ENCODE measurements at regions not wholly inside any gene's neighbourhood (a gene's known extent, or its start where the extent isn't known, plus 50 kb on each side); places are given as distances from the start of the nearest gene placed in this dataset.

DNA sequence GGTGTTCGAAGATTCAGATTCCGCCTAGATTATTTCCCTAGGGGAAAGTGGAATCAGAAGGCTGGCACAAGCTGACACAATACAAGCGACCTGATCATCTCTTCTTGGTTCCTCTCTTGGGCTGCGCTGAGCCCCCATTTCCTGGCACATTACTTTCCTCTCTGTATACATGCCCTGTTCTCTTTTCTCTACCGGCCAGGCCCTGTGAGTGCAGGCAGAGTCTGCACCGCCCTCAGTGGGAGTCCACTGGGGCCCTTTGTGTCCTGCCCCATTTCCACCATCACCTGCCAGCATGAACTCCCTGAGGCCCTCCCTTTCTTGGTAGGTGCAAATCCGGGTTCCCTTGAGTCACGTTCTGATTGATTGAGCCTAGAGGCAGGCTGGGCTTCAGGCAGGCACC, 287.9 kb downstream of the MSX2 start:
- FAIRE-seq (no peak), DNase-seq (ENCODE audit: extremely low spot score, insufficient read length, low read depth) (no peak)

GRCh38 chr5:175003531-175003930, 279.1 kb downstream of the MSX2 start:
- DNase-seq (ENCODE audit: extremely low spot score, insufficient read length, low read depth) (no peak), FAIRE-seq (no peak)

DNA sequence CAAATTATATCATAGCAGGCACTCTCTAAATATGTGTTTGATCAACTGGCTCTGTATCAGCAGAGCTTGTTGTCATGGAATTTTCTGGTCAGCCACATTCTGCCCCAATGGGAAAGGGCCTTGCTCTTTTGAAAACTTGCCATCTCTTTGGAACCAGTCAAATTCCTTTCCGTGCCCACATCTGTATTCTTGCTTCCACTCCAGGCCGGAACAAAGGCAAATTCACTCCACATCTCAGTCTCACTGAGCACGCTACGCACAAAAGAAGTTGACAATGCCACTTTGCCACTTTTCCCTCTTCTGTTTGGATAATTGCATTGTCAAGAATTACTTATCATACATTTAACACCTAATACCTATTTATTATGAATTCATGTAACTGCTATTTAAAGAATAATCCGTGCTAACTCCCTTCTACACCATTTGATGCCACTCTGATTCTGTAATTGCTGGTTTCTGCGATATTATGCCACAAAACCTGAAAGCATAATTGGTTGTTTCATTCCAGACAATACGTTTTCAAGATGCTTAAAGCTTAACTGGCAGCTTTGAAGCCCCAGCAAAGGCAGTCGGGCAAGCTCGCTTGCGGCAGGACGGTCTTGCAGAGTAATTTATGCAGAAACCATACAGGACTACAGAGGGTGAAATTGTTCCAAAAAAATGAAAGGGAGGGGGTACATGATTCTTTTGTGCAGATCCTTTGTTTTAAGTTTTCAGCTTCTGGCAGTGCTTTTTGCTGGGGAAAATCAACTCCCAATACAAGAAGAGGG, 277.7 kb downstream of the MSX2 start:
- no peak for FAIRE-seq

DNA sequence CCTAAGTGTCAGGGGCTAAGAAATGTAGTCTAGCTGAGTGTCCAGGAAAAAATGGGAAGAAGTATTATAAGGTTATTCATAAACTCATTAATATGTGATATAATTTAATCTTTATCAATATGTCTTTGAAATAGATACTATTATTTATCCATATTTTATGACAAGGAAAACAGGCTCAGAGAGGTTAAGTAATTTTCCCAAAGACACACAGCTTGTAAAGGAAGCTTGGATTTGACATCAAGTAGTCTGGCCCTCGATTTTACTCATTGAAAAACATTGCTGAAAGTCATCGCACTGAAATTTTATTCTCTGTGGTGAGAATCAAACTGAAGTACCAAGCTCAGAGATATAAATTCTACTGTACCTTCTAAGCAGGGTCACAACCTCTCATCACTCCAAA, 276.9 kb downstream of the MSX2 start:
- no peak for DNase-seq (ENCODE audit: extremely low spot score, insufficient read length, low read depth)
- FAIRE-seq = no peak

More for the DNA sequence above, 277.7 kb downstream of the MSX2 start:
- no peak for DNase-seq (ENCODE audit: extremely low spot score, insufficient read length, low read depth)

DNA sequence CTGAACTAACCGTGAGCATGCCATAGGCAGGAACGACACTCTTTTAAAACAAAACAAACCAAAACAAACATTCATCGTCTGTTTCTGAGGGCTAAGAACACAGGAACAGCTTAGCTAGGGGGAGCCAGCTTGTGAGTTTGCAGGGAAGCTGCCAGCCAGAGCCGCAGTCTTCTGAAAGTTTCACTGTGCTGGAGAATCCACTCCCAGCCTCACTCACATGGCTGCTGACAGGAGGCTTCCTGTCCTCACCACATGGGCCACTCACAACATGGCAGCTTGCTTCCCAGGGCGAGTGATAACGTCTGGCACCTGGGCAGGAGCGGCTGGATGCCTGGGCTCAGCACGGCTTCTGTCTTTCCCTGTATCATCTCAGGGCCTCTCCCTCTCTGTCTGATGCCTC, 275.2 kb downstream of the MSX2 start:
- DNase-seq (ENCODE audit: extremely low spot score, insufficient read length, low read depth) (no peak), FAIRE-seq (no peak)

DNA sequence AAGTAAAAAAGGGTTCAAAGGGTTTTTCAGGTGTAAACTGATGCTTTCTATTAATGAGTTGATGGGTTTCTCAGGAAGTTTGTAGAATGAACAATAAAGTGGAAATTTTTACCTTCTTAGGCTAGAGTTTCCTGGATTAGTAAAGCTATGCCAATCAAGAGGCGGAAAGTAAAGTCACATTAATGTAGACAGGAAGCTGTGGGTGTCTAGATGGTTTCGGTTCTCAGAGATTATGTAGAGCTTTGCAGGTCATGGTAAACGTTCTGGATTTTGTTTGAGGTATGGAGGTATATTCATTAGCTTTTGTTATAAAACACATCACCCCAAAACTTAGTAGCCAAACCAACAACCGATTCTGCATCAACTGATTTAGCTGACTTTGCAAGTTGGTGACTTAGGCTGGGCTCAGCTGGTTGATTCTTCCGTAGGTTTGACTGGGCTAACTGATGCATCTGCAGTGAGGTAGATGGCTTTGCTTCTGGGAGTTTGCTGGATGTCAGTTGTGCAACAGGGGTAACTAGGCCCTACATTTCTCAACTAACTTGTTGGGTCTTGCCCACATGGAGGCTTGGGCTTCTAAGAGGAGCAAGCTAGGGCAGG, 273.8 kb downstream of the MSX2 start:
- DNase-seq (ENCODE audit: extremely low spot score, insufficient read length, low read depth) (no peak), FAIRE-seq (no peak)

DNA sequence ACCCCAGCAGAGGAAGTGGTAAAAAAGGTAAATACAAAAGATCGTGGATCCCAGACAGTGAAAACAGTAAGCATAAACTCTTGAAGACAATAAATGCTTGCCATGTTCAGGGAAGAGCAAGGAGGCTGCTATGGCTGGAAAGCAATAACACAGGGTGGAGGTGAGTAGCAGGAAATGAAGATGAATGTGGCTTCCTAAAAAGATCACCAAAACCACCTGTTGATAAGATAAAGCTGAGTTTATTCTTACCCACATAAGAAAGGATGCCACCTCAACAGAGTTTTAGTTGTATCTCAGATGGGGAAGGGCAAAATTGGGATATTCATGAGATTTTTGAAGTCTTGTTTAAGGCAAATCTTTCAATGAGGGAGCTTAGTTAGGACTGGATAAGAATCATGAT, 273.3 kb downstream of the MSX2 start:
- no peak for FAIRE-seq
- no peak for DNase-seq (ENCODE audit: extremely low spot score, insufficient read length, low read depth)

DNA sequence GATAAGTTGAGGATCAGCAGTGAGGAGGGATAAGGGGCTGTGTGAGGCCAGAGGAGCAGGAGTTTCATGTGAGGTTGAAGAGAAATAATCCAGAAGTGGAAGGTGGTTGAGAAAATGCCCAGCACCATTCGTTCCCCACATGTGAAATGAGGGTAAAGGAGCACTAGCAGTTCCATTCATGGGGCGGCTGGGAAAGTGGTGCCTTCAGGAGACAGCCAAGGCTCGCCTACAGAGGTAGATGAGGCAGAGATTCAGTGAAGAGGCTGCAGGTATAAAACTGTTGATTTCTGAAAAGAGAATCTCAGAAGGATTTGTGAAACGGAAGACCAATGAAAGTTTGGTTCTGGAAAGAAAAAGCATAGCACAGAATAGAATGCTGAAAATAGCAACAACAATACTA, 272.6 kb downstream of the MSX2 start:
- FAIRE-seq = no peak
- DNase-seq (ENCODE audit: extremely low spot score, insufficient read length, low read depth) = no peak

- no peak for DNase-seq (ENCODE audit: extremely low spot score, insufficient read length, low read depth)
- FAIRE-seq = no peak
These were observed 271.4 kb downstream of the MSX2 start for GRCh38 chr5:174995827-174996226.

DNA sequence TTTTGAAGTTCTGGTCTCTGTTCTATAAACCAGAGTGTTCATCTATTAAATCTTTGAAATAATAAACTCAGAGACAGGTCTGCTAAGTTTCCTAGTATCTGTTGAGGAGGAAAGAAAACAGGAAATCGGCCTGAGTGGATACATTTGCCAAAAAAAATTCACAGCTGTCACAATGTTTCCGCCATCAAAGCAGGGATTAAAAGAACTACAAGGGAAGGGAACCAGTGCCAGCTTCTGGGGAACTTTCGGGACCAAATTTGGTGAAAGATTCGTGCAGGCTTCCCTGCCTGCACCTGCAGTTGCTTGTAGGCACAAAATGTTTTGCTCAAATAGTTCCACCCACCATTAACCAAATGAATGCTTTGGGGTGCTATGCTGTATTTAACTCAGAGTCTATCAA, 267.5 kb downstream of the MSX2 start:
- DNase-seq (ENCODE audit: extremely low spot score, insufficient read length, low read depth) (no peak), FAIRE-seq (no peak)

- DNase-seq (ENCODE audit: extremely low spot score, insufficient read length, low read depth) = no peak
- no peak for FAIRE-seq
These were observed 266.5 kb downstream of the MSX2 start for GRCh38 chr5:174990909-174991308.

GRCh38 chr5:174987443-174988012, 263.1 kb downstream of the MSX2 start:
- no peak for DNase-seq (ENCODE audit: extremely low spot score, insufficient read length, low read depth)
- no peak for FAIRE-seq

DNA sequence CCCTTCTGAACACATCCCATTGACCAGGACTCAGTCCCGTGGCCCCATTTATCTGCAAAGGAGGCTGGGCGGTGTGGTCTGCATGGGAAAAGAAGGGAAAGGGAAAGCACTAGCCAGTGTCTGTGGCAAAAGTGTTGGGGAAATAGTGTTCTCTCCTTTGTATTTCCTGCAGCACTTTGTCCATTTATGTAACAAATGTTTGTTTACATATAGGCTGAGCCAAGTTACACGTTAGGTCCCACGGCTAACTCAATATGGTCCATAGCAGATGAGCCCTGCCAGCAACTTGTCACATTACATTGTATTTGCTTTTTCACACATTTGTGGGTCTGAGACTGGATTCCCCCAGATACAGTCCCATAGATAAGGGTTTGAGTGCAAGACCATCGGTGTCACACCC, 260.5 kb downstream of the MSX2 start:
- DNase-seq (ENCODE audit: extremely low spot score, insufficient read length, low read depth) (no peak), FAIRE-seq (no peak)

- FAIRE-seq (no peak), DNase-seq (ENCODE audit: extremely low spot score, insufficient read length, low read depth) (no peak)
These were observed 258.1 kb downstream of the MSX2 start for GRCh38 chr5:174982485-174982884.

DNA sequence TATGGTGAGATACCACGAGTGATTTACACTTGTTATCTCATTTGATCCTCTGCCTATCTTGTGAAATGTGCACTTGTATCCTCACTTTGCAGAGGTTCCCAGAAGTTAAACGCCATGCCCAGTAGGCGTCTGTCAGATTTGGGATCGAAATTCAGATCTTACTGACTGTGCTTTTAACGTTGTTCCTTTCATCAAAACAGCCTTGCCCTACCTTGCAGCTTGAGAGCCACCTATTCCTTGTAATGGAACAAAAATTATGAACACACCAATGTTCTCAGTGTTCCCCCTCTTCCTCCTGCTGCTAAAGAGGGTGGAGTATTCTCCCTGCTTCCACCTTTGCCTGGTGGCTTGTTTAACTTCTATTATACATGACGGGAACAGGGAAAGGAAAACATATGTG, 257.0 kb downstream of the MSX2 start:
- DNase-seq (ENCODE audit: extremely low spot score, insufficient read length, low read depth) (no peak), FAIRE-seq (no peak)

DNA sequence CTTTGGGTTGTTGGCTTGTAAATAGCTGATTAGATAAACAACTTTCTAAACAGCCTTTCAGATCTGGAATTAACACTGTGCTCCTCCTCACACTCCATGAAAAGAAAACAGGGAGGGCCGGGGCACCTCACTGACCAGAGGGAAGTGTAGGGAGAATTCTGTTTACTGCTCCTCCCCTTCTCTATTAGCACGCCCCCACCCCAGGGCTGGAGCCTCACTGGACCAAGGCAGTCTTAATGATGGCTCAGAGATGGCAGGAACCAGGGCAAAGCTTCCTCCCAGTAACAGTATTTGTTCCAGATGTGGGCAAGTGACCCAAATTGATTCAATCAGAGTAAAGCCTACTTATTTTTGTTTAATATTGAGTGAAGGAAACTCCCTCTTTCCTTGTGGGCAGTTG, 256.6 kb downstream of the MSX2 start:
- no peak for FAIRE-seq
- no peak for DNase-seq (ENCODE audit: extremely low spot score, insufficient read length, low read depth)

DNA sequence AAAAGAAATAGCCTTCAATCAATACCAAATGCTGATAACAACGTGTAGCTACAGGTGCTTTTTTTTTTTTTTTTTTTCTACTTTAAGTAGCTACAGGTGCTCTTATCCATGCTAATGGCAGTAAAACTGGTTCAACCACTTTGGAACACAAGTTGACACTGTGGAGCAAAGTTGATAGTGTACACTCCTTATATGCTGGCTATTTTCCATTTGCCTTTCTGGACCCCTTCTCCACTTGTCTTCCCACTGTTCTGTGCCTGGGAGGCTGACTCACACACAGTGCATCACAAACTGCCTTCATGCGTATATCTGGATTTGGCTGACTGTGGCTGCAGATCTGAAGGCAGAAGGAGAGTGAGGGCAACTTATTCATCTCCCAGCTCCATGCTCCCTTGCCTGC, 247.9 kb downstream of the MSX2 start:
- FAIRE-seq (no peak), DNase-seq (ENCODE audit: extremely low spot score, insufficient read length, low read depth) (no peak)

DNA sequence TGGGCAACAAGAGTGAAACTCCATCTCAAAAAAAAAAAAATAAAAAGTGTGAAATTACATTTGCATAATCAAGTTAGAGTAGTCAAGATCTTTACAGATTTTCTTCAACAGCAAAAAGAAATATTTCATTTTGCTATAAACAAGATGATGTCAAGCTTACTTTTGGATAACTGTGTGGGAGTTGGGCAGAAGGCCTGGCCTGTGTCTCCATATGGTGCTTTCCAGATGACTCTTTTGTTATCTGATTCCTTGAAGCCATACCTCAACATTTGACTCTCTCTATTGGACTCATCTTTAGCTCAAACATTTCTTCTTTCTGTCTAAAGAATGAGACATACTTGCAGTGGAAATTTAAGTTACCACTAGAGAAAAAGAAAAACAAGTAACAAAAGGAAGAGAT, 246.8 kb downstream of the MSX2 start:
- no peak for FAIRE-seq

DNA sequence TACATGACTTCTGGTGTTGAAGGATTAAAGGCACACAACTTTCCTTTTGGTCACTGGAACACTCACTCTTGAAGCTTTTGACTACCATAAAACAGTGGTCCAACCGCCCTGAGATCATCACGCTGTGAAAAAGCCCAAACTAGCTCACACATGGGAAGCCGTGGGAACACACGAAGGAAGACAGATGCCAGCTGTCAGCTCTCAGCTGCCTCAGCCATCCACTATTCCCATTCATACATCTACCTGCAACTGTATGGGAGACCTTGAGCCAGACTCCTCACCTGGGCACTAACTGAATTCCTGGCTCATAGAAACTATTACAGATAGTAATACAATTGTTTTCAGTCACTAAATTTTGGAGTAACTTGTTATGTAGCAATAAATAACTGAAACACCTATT, 246.1 kb downstream of the MSX2 start:
- DNase-seq (ENCODE audit: extremely low spot score, insufficient read length, low read depth) = no peak
- no peak for FAIRE-seq

More for the DNA sequence above, 246.8 kb downstream of the MSX2 start:
- DNase-seq (ENCODE audit: extremely low spot score, insufficient read length, low read depth) = no peak

- FAIRE-seq (no peak), DNase-seq (ENCODE audit: extremely low spot score, insufficient read length, low read depth) (no peak)
These were observed 229.5 kb downstream of the MSX2 start for GRCh38 chr5:174953871-174954270.

DNA sequence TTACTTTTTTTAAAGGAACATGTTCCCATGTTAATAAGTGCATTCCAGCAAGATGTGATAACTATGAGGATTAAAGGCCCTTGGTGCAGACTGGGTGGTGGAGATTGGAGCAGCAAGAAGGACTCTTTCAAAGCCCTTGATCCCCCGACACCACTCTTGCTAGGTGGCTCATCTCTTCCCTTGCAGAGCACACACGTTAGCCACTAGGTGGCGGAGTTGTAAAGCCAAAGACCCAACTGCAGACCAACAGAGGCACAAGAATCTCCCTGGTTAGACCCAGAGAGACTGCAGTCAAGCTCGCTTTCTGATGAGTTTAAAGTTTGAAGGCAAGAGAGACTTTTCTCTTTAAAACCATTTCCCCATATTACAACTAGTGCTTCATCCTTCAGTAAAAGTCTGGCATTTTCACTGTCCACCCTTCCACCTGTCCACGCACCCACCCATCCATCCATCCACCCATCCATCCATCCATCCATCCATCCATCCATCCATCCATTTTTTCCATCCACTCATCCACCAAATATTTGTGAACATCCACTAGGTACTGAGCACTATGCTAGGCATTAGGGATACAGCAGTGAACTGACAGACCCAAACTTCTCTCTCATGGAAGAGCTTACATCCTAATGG, 226.9 kb downstream of the MSX2 start:
- FAIRE-seq = peak; percentile 87
- DNase-seq (ENCODE audit: extremely low spot score, insufficient read length, low read depth) = peak; percentile 55

Measured in GM18507 (cell line).